Inferior parietal cortex (tissue), 1 donor: ENCODE measurements at regions not wholly inside any gene's neighbourhood (a gene's known extent, or its start where the extent isn't known, plus 50 kb on each side); places are given as distances from the start of the nearest gene placed in this dataset.

Experiments
- DNase-seq: peaks from one replicate; pipeline ENCODE4 v3.0.0-alpha.2; 2016; ENCODE audit errors: extremely low spot score

DNA sequence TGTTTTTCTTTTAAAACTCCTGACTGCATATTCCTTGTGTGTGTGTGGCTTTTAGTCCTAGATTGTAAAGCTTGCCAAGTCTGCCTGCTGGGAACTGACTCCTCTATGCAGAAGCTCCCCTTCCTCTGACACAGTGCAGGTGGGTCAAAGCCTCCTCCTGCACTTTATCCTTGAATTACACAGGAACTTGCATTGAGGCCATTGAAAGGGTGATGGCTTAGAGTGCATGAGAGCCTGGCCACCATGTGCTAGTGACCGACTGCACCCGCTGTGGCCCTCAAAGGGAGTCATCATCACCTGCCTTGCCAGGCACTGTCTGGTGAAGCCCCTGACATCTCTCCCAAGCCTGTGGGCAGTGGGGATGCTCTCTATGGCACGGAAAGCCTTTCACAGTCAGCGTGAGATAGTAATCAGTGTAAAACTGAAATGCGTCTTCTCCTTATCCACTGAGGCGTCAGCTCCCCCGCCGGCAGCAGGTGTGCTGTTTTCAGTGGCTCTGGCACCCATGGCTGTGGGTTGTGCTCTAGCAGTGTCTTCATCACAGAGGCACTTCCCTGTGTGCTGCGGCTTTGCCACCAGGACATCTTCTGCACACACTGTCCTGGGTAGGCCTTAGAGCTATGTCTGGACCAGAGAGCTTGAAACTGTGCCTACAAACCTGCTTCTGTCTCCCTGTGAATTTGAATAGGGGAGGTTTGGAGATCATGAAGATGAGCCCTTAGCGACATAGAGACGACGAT, 87.9 kb downstream of the THBS2 start:
- DNase-seq: no peak

DNA sequence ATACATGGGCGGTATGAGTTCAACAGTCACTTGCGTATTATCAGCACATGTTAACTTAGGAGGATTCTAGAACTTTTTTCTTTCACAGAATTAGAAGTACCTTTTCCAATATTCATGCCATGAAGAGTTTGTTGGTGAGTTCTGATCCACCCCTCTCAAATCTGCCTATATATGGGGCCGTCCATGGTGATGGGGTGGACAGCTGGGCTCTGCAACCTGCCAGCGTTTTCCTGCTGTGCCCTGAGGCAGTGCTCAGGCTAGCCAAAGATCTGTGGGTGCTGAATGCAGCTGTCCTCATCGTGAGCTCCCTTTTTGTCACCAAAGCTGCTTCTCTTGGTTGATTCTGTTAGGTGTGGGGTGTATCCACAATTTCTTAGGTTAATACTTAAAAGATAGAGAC, 88.7 kb downstream of the THBS2 start:
- DNase-seq: no peak

DNA sequence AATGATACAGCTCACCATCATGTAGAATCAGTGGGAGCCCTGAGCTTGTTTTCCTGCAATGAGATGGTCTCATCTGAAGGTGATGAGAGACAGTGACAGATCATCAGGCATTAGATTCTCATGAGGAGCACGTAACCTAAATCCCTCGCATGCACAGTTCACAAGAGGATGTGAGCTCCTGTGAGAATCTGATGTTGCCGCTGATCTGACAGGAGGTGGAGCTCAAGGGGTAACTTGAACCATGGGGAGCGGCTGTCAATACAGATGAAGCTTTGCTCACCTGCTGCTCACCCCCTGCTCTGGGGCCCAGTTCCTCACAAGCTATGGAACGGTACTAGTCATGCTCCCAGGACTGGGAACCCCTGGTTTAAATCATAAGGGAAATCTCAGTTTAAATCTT, 89.2 kb downstream of the THBS2 start:
- no peak for DNase-seq

DNA sequence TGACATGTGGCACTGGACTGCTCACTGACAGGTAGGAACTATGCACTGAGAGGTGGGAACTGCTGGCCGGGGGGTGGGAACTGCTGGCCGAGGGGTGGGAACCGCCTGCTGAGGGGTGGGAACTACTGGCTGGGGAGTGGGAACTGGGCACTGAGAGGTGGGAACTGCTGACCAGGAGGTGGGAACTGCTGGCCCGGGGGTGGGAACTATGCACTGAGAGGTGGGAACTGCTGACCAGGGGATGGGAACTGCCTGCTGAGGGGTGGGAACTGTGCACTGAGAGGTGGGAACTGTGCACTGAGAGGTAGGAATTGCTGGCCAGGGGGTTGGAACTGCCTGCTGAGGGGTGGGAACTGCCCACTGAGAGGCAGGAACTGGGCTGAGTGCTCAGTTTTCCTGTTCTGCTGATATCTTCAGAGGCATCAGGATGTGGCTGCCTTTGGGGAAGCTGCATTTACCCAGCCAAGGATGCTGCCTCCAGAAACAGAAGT, 90.2 kb downstream of the THBS2 start:
- DNase-seq: no peak

DNA sequence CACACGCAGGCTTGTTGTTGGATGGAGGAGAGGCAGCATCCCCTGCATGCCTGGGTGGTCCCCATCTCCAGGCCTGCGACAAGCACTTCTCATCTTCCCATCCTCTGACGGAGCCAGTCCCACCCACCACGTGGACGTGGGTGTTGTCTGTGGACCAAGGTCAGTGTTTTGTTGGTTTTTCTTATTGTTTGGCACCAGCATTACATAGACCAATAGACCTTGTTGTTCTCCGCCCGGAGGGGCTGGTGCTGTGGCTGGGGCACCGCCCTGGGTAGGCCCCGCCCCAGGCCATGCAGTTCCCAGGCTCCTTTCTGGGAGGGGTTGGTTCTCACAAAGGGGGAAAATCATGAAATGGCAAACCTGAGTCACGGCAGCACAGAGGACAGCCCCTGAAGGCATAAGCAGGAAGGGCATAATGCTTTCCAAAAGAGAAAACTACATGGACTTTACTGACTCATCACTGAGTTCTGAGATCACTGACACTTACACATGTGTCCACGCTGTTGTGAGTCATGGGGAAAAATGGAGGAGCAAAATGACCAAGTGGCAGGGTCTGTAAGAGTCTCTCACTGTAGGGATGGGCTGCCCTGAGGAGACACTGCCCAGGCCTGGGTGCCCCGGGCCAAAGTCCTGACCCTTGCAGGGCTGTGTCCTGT, 90.8 kb downstream of the THBS2 start:
- no peak for DNase-seq

DNA sequence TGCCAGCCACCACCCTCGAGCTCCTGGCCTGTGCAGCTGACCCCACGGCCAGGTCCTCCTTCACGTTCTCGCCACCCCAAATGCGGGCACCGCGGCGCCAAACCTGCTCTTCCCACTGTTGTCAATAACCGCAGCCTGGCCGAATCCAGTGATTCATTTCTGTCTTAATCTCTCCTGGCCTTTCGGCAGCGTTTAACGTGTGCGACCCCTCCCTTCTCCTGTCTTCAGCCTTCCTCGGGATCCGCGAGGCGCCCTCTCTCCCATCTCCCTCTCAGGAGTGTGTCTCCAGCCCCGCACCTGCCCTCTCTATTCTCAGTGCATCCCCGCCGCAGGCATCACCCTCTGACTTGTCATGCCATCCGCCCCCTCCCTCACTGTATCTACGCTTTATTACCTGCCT, 91.4 kb downstream of the THBS2 start:
- DNase-seq: no peak

DNA sequence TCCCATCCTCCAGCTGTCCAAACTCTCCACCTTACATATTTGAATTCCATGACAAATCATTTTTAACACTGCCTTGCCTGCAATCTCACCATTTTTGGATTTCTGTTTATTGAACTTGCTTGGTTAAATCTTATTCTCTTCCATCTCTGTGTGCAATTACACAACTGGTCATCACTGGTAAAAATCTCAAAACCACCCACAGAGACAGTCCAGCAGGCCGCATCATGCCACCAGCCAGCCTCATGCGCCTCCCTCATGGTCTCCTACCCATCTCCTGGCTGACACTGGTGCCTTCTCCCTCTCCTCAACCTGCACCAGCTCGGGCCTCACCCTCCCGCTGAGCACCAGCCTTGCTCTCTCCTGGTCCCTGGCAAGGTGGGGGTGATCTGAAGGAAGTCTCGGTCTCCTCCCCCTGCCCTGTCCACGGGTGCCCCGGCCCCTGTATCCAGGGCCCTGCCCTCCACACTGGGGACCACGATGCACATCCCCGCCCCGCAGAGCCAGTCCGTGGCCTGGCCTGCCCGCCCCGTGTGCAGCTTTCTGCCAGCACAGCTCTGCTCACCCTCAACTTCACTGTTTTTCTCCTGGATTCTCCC, 92.0 kb downstream of the THBS2 start:
- no peak for DNase-seq

DNA sequence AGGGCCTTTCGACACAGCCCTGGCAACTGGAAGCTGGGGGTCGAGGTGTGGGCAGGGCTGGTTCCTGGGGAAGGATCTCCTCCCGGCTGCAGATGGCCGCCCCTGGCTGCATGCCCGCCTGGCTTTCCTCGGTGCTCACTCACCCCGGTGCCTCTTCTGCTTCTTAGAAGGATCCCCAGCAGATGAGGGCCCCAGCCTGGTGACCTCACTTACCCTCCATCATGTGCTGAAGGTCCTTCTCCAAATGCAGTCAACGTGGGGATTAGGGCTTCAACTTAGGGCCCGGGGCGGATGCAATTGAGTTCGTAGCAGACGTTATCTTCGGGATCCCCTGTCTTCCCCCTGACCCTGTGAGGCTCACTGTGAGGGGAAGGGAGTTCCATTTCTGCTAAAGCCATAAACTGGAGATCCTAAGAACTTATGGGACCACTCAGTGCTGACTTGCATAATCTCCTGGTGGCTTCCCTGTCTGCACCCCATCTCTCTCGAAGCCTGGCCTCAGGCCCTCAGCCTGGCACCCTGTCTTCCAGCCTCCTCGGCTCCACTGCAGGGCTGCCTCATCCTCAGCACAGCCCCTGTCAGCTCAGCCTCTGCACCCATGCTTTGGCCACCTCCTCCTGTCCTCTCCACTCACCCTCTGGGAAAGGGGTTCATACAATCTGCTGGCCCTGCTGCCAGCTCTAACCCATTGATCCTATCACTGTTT, 92.6 kb downstream of the THBS2 start:
- DNase-seq: no peak

DNA sequence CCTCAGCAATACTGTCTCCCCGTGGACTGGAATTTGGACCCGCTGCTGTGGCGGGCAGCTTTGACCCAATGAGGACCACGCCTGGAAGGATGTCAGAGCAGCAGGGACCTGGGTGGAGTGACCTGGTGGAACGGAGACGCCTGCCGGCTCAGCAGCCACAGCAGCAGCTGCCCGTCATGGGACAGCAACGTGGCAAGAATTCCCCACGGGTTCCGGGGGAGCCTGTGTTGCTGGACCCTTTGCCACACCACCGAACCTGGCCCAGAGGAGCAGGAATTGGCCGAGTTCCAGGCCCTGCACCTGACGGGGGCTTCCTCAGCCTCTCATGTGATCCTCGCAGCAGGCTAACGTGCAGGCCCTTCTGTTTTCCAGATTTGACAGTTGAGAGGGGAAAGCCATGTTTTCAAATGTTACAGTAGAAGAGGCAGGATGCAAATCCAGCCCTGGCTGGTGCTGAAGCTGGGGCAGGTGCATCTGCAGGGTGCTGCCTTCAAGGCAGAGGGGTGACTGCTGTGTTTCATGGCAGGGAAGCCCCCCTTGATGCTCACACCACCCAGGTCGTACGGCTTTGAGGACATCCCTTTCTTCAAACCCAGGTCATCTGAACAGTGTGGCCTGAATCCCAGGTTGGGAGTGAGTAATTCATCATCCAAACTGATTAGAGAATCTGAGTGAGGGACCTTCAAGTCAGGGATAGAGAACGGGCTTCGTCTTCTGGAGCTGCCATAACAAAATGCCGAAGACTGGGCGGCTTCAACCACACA, 93.4 kb downstream of the THBS2 start:
- no peak for DNase-seq

DNA sequence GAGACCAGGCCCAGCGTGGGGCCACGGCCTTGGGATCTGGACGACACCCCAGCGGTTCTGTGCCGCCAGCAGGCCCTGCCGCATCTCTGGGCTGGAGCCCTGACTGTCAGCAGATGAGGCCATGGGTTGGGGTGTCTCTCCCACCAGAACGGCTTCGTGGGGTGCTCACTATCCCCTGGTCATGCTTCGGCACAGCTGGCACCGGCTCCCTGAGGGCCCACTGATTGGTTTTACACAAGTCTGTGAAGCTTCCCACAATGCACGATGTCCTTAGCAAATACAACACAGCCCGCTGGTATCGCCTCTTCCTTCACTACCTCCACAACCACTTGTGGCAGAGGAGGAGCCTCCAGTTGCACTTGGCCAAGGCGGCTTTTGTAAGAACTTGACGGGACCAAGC, 94.3 kb downstream of the THBS2 start:
- DNase-seq: no peak

DNA sequence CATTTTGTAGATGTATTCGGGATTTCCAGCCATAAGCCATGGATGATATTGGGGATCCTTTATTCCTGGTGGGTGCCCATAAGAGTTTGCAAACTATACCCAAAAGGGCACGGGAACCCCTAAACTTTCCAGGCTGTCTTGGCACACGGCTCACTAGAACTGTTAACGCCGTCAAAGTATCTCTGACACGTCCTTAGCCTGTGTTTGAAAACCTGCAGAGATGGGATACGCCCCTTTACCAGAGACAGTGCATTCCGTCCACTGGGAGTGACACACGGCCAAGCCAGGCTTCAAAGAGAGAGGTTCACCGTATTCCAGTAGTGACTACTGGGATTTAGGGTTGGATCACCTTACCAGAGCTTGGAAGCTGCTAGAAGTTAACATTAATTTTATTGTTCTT, 95.0 kb downstream of the THBS2 start:
- DNase-seq: no peak

DNA sequence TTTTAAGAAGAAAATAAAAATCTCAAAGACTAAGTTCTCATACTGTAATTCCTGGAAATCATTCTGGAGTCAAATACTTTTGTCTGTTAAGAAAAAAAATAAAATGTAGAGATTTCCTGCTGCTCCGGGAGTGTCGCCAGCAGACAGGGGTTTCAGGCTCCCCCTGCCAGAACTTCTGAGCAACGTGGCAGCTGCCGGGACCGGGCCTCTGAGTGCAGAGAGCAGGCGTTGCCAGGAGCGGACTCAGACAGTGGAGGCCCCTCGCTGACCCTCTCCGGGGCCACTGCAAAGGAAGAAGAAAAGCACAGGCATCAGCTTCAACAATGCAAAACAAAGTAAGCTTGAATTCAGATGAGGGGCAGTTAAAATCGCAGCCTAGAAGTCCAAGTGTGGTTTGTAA, 95.5 kb downstream of the THBS2 start:
- no peak for DNase-seq

DNA sequence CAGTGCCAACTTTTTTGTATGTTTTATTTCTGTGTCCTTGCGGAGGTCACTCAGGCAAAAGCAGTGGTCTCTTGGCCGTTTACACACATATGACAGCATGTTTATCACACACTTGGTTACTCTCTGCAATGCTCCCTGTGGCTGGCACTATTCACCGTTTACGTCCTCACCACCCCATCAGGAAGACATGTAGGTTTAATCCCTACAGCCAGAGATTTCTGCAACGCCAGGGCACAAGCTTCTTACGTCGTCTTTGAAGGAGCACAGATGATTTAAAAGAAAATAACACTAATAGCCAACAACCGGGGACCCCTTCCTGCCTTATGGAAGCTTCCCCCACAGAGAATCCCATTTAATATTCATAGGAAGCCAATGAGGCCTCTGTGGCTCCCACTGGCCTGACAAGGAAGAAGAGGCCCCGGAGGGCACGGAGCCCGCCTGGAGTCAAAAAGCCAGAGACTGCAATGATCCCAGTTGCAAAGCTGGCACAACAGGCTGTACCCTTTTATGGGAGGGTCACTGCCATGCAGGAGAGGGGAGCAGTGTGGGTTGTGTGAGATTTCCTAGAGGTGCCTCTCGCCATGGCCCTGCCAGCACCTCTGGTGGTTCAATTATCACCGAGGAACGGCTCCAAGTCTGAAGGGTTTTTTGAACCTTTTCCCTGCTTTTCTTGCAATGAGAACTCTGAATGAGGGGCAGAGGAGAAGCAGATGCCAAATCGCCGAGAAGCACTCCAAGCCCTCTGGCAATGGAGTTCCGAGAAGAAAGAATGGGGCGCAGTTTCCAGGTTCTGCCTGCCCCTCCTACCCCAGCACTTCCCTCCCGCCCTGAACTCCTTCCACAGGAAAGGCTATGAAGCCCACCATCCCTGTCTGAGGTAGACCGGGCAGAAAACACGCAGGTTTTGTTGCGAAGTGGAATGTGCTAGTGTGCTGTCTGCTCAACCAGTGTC, 96.2 kb downstream of the THBS2 start:
- no peak for DNase-seq

DNA sequence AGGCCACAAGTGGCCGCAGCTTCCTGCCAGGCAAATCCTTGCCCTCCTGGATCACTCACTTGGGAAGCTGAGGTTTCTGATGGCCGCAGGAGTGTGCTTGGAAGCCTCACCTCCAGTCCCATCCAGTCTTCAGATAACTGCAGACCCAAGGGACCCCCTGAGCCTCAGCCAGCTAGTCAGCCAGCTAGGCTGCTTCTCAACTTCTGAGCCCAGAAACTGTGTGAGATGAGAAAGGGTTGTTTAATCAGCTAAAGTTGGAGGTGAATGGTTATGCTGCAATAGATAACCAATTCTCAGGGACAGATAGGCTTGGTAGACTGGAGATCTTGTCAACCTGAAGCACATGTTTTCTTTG, 96.9 kb downstream of the THBS2 start:
- no peak for DNase-seq

DNA sequence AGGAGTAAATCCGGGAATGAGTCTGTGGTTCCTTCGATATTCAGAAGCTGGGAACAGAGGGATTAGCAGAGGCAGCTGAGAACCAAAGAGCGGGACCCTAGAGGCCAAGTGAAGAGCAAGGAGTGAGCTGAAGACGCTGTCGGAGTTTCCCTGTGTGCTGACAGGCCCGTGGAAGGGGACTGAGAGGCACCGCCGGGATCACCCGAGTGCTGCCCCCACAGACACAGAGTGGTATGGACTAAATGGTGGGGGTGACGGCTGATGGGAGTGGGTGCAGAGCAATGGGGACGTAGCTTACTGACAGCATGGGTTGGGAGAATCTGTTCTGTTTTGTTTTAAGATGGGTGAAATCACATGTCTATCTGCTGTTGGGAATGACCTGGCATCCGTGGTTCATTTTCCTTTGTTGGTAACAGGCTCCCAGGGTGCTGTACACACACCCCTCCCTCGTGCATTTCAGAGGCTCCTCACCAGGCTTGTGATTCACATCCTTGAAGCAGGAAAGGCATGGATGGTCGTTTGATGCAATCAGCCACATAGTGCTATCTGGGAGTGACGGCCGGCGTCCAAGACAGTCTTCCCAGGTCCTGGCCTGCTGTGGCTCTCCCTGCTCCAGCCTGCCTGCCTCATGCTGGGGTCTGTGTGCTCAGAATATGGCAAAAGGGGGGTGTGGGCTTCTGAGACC, 97.4 kb downstream of the THBS2 start:
- no peak for DNase-seq

DNA sequence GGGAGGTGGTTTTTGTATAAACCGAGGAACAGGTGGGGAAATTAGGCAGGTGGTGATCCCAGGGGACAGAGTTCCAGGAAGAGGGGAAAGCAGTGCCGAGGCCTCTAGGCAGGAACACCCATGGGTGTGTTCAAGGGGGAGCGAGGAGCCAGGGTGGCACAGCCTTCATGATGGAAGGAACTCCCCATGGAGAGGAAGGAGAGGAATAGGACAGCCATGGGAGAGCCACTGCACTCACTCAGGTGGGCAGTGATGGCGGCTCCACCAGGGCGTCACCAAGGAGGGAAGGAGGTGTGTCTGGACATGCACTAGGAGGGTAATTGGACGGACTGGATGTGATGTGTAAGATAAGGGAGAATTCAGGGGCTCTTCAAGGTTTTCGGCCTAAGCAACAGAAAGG, 98.2 kb downstream of the THBS2 start:
- no peak for DNase-seq

DNA sequence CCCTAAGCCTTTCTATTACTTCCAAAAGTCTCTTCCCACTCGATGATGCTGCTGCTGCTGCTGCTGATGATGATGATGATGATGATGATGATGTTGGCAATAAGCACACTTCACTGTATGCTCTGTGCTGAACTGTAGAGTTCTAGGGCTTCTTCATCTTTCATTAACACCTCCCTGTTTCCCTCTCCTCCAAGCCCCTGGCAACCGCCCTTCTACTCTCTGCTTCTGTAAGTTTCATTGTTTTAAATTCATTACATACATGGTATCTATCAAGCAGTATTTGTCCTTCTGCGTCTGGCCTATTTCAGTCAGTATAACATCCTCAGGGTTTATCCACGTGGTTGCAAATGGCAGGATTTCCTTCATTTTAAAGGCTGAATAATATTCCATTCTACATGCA, 100.2 kb downstream of the THBS2 start:
- no peak for DNase-seq

DNA sequence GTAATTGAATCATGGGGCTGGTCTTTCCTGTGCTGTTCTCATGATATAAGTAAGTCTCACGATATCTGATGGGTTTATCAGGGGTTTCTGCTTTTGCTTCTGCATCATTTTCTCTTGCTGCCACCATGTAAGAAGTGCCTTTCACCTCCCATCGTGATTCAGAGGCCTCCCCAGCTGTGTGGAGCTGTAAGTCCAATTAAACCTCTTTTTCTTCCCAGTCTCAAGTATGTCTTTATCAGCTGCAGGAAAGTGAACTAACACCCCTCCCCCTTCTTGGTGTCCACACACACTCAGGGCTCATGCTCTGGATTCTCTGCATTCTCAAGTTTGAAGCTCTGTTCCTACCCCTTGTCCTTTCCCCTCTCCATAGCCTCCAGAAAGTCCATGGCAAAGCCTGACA, 107.1 kb downstream of the THBS2 start:
- DNase-seq: no peak

DNA sequence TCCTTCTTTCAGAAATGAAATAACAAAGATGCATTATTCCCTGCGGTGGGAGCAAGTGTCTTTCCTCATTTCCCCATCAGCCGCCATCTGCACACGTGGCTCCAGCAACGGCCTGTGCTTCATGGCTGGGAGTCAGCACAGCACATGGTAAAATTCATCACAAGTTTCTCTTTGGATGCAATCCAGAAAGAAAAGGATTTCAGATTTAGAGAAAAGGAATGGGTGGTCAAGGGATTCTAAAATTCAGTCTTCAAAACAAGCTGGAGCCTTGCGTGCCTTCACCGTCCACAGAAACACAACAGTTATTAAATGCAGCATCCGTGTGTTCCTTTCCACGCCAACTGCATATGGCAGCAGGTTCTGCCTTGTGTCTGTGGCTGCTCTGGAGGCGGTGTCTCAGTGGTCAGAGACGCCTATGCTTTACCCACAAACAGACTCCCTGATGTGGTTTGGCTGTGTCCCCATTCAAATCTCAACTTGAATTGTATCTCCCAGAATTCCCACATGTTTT, 107.6 kb downstream of the THBS2 start:
- DNase-seq: peak; percentile 52

DNA sequence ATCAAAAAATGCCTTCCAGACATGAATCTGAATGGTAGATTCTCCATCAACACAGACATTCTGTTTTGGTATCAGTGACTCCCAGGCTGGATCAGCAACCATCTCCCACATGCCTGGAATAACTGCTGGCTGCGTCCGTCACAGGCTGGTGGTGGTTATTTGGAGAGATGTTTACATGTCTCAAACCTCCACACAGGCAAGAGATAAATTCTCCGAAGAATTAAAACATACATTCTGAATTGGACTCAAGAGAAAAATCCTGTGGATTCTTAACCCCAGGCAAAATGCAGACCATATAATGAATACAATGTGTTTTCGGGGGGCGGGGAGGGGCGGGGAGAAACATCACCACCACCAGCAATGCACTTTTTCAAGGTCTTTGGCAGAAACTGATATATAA, 108.2 kb downstream of the THBS2 start:
- peak; percentile 28 for DNase-seq
